KMS-11 (cell line): ENCODE measurements at regions not wholly inside any gene's neighbourhood (a gene's known extent, or its start where the extent isn't known, plus 50 kb on each side); places are given as distances from the start of the nearest gene placed in this dataset.

Experiments
- H2AFZ ChIP-seq: fragments of 200-600 bp; sonication (generic); 2 replicates; pipeline ENCODE4 v1.6.1; 2016; ENCODE audit warnings: antibody characterized with exemption, mixed run types, low read depth
- H3K27ac ChIP-seq: fragments of 200-600 bp; sonication (generic); 2 replicates; pipeline ENCODE4 v1.6.1; 2016; ENCODE audit warnings: mild to moderate bottlenecking, mixed run types
- H3K27me3 ChIP-seq: fragments of 200-600 bp; sonication (generic); 2 replicates; pipeline ENCODE4 v1.6.1; 2017; ENCODE audit warnings: mild to moderate bottlenecking, low read depth, mixed run types, moderate library complexity; ENCODE audit not compliant: insufficient read depth
- H3K36me3 ChIP-seq: fragments of 200-600 bp; sonication (generic); 2 replicates; pipeline ENCODE4 v1.6.1; 2017; ENCODE audit warnings: mild to moderate bottlenecking, mixed run types; ENCODE audit not compliant: insufficient read depth
- H3K4me1 ChIP-seq: fragments of 200-600 bp; sonication (generic); 2 replicates; pipeline ENCODE4 v1.6.1; 2016; ENCODE audit warnings: mild to moderate bottlenecking, low read depth, mixed run types; ENCODE audit not compliant: poor library complexity, severe bottlenecking
- H3K4me2 ChIP-seq: fragments of 200-600 bp; sonication (generic); 2 replicates; pipeline ENCODE4 v1.7.0; 2016; ENCODE audit warnings: mild to moderate bottlenecking, mixed run types
- H3K4me3 ChIP-seq: fragments of 200-600 bp; sonication (generic); IDR thresholded peaks from 2 replicates; pipeline ENCODE4 v1.6.1; 2017; ENCODE audit warnings: low read depth, low read length, mixed read lengths; ENCODE audit not compliant: insufficient read depth
- H3K79me2 ChIP-seq: fragments of 200-600 bp; sonication (generic); 2 replicates; pipeline ENCODE4 v1.6.1; 2016; ENCODE audit warnings: low read depth, mixed run types; ENCODE audit not compliant: insufficient read depth
- H3K9ac ChIP-seq: fragments of 200-600 bp; sonication (generic); 2 replicates; pipeline ENCODE4 v1.6.1; 2016; ENCODE audit warnings: mild to moderate bottlenecking, mixed run types
- H4K20me1 ChIP-seq: fragments of 200-600 bp; sonication (generic); 2 replicates; pipeline ENCODE4 v1.6.1; 2016; ENCODE audit warnings: mild to moderate bottlenecking, mixed run types; ENCODE audit not compliant: insufficient read depth
- TF ChIP-seq, protein P1 (sequence below): fragments of 200-600 bp; sonication (generic); conservative IDR thresholded peaks from 2 replicates; pipeline ENCODE4 v1.6.1; 2017; ENCODE audit warnings: low read depth, mild to moderate bottlenecking, antibody characterized with exemption, low read length, moderate library complexity, mixed read lengths

GRCh38 chr15:62775932-62776331, 266.6 kb upstream of the TPM1 start:
- H3K9ac ChIP-seq, result no peak overlapping the region
- no peak overlapping the region for H3K4me2 ChIP-seq
- no peak overlapping the region for H2AFZ ChIP-seq
- H3K27me3 ChIP-seq, result no peaks in the 10 kb centered on the region
- no peaks in the 10 kb centered on the region for H3K4me1 ChIP-seq
- H3K79me2 ChIP-seq, result no peaks in the 10 kb centered on the region
- no peak overlapping the region for H3K27ac ChIP-seq
- H3K36me3 ChIP-seq, result no peaks in the 10 kb centered on the region
- H3K4me3 ChIP-seq, result no peak overlapping the region
- TF ChIP-seq, protein P1, sequence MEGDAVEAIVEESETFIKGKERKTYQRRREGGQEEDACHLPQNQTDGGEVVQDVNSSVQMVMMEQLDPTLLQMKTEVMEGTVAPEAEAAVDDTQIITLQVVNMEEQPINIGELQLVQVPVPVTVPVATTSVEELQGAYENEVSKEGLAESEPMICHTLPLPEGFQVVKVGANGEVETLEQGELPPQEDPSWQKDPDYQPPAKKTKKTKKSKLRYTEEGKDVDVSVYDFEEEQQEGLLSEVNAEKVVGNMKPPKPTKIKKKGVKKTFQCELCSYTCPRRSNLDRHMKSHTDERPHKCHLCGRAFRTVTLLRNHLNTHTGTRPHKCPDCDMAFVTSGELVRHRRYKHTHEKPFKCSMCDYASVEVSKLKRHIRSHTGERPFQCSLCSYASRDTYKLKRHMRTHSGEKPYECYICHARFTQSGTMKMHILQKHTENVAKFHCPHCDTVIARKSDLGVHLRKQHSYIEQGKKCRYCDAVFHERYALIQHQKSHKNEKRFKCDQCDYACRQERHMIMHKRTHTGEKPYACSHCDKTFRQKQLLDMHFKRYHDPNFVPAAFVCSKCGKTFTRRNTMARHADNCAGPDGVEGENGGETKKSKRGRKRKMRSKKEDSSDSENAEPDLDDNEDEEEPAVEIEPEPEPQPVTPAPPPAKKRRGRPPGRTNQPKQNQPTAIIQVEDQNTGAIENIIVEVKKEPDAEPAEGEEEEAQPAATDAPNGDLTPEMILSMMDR, result no peak
- H4K20me1 ChIP-seq, result no peaks in the 10 kb centered on the region

DNA sequence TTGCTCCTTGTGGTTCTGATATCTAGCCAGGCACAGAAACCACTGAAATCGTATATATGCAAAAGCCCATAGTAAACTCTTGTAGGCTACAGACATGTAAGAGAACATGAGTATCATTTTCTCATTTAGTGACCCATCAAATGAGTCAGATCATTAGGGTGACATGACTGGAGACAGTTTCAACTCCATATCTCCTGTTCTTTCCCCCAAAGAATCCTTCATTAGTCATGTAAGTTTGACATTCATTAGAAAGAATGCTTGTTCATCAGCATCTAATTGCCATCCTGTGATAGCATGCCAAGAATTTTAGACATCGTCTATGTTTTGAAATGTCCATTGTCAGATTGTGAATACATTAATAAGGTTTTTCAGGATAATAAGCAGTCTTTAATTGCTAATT, 264.9 kb upstream of the TPM1 start:
- Histone ChIP-seq H3K27ac (no peak overlapping the region), H3K4me1 (no peaks in the 10 kb centered on the region), H3K4me2 (no peak overlapping the region), H3K36me3 (no peaks in the 10 kb centered on the region), H4K20me1 (no peaks in the 10 kb centered on the region), H3K27me3 (no peaks in the 10 kb centered on the region), H3K79me2 (no peaks in the 10 kb centered on the region), H2AFZ (no peak overlapping the region), H3K9ac (no peak overlapping the region), H3K4me3 (no peak overlapping the region)
- TF ChIP-seq, protein P1, result no peak

- Histone ChIP-seq H3K27me3 (no peaks in the 10 kb centered on the region), H3K4me3 (no peak overlapping the region), H3K4me1 (no peaks in the 10 kb centered on the region), H3K27ac (no peak overlapping the region), H4K20me1 (no peaks in the 10 kb centered on the region), H3K9ac (no peak overlapping the region), H3K4me2 (no peak overlapping the region), H3K36me3 (no peaks in the 10 kb centered on the region), H3K79me2 (no peaks in the 10 kb centered on the region), H2AFZ (no peak overlapping the region)
- TF ChIP-seq, protein P1, result no peak
These were observed 263.3 kb upstream of the TPM1 start for GRCh38 chr15:62779036-62779770.

DNA sequence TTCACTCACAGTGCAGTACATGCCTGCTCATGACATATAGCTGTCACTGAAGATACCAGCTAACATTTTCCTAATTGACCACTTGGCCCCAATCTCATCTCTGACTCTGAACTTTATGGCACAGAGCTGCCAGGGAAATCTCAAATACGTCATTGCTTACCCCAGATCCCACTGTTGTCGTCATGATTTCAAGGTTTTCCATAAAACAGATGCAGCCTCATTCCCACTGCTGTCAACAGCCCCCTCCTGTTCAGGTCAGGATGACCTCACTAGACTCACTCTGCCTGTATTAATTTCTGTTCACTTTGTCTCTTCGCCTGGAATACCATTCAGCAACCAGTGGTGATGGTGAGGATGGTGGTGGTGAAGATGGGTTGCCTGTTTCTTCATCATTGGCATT, 262.6 kb upstream of the TPM1 start:
- Histone ChIP-seq H3K4me3 (no peak overlapping the region), H3K4me2 (no peak overlapping the region), H2AFZ (no peak overlapping the region), H3K79me2 (no peaks in the 10 kb centered on the region), H3K27ac (no peak overlapping the region), H4K20me1 (no peaks in the 10 kb centered on the region), H3K4me1 (no peaks in the 10 kb centered on the region), H3K27me3 (no peaks in the 10 kb centered on the region), H3K9ac (no peak overlapping the region), H3K36me3 (no peaks in the 10 kb centered on the region)
- TF ChIP-seq, protein P1, result no peak
